Astrocyte of the cerebellum (primary cell): ENCODE measurements at regions not wholly inside any gene's neighbourhood (a gene's known extent, or its start where the extent isn't known, plus 50 kb on each side); places are given as distances from the start of the nearest gene placed in this dataset.

ENCODE experiments used
- DNase-seq: peaks from one replicate; pipeline ENCODE4 v3.0.0-alpha.2; 2011; ENCODE audit warnings: low read depth
- H3K4me3 ChIP-seq: 2 replicates; pipeline ENCODE4 v1.5.1; 2011; ENCODE audit warnings: mild to moderate bottlenecking, low read depth, low read length, moderate library complexity
- CTCF ChIP-seq: IDR thresholded peaks from 2 replicates; pipeline ENCODE4 v1.5.1; 2012; ENCODE audit warnings: low read length, low read depth, moderate library complexity, mild to moderate bottlenecking; ENCODE audit errors: missing control alignments
- in situ Hi-C: cut with HindIII; loops from 2 replicates; pipeline ENCODE4 v1.10.0; 2017; ENCODE audit warnings: low sequenced_read_pairs

GRCh38 chr13:47298506-47298905, 401.7 kb upstream of the HTR2A start:
- in situ Hi-C loops: no loop called here
- no peak for TF ChIP-seq CTCF
- no peak overlapping the region for H3K4me3 ChIP-seq
- DNase-seq: no peak

GRCh38 chr13:47294691-47295090, 397.8 kb upstream of the HTR2A start:
- H3K4me3 ChIP-seq: no peak overlapping the region
- in situ Hi-C loops: no loop called here
- no peak for DNase-seq
- no peak for TF ChIP-seq CTCF

GRCh38 chr13:47291107-47291656, 394.3 kb upstream of the HTR2A start:
- TF ChIP-seq CTCF: no peak
- DNase-seq: no peak
- in situ Hi-C loops: no loop called here

GRCh38 chr13:47289567-47289966, 392.7 kb upstream of the HTR2A start:
- in situ Hi-C loops: no loop called here
- no peak for DNase-seq
- TF ChIP-seq CTCF: no peak
- H3K4me3 ChIP-seq: no peak overlapping the region

More at GRCh38 chr13:47291107-47291656, 394.3 kb upstream of the HTR2A start:
- no peak overlapping the region for H3K4me3 ChIP-seq

GRCh38 chr13:47288546-47288945, 391.7 kb upstream of the HTR2A start:
- no peak overlapping the region for H3K4me3 ChIP-seq
- TF ChIP-seq CTCF: no peak
- peak; percentile 18 for DNase-seq
- in situ Hi-C loops: no loop called here

- in situ Hi-C loops: no loop called here
- H3K4me3 ChIP-seq: no peak overlapping the region
- peak; percentile 91 for DNase-seq
- no peak for TF ChIP-seq CTCF
Measured at GRCh38 chr13:47287291-47287751, 390.5 kb upstream of the HTR2A start.
